Astrocyte of the spinal cord (primary cell): ENCODE measurements at regions not wholly inside any gene's neighbourhood (a gene's known extent, or its start where the extent isn't known, plus 50 kb on each side); places are given as distances from the start of the nearest gene placed in this dataset.

ENCODE experiments used
- DNase-seq: peaks from one replicate; pipeline ENCODE4 v3.0.0; 2011; ENCODE audit warnings: low read depth, low spot score
- H3K4me3 ChIP-seq: 2 replicates; pipeline ENCODE4 v1.5.1; 2011; ENCODE audit warnings: low read depth, mild to moderate bottlenecking, low read length, moderate library complexity
- in situ Hi-C: cut with HindIII; loops from 2 replicates; pipeline ENCODE4 v1.10.0; 2017; ENCODE audit warnings: low sequenced_read_pairs
- TF ChIP-seq, protein P1 (sequence below): IDR thresholded peaks from 2 replicates; pipeline ENCODE4 v1.5.1; 2012; ENCODE audit warnings: low read depth, mild to moderate bottlenecking, low read length, inconsistent platforms

DNA sequence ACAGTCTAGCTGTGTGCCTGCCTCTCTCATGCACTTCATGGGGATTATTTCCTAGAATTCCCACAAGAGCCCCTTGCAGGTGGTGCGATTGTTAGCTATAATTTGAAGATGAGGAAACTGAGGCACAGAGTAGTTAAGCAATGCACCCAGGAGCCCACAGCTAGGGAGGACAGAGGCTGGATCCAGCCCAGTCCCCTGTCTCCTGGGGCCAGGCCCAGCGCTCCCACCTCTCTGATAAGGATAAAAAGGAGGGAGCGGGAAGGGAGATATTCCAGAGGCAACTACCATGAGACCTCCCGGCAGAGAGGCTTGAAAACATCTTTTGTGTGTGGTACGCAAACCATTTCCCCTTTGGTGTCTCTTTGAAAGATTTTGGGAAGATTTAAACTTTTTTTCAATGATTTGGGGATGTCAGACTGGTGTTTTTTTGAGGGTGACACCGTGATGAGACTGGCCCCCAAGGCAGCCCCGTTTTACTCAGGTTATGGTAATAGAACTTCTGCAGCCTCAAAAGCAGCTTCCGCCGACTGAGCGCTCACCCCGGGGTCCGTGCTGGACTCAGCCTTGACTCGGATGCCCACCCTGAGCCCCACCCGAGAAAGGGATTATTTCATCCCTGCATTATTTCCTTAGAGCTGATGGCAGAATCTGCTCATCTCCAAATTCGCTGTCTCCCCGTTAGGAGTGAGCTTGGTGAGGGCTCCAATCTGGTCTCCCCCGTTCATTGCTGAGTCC is 144.7 kb upstream of the IER5L start:
- DNase-seq, result no peak
- in situ Hi-C loops, result no loop called here
- TF ChIP-seq, protein P1, sequence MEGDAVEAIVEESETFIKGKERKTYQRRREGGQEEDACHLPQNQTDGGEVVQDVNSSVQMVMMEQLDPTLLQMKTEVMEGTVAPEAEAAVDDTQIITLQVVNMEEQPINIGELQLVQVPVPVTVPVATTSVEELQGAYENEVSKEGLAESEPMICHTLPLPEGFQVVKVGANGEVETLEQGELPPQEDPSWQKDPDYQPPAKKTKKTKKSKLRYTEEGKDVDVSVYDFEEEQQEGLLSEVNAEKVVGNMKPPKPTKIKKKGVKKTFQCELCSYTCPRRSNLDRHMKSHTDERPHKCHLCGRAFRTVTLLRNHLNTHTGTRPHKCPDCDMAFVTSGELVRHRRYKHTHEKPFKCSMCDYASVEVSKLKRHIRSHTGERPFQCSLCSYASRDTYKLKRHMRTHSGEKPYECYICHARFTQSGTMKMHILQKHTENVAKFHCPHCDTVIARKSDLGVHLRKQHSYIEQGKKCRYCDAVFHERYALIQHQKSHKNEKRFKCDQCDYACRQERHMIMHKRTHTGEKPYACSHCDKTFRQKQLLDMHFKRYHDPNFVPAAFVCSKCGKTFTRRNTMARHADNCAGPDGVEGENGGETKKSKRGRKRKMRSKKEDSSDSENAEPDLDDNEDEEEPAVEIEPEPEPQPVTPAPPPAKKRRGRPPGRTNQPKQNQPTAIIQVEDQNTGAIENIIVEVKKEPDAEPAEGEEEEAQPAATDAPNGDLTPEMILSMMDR, result no peak
- no peak overlapping the region for H3K4me3 ChIP-seq

DNA sequence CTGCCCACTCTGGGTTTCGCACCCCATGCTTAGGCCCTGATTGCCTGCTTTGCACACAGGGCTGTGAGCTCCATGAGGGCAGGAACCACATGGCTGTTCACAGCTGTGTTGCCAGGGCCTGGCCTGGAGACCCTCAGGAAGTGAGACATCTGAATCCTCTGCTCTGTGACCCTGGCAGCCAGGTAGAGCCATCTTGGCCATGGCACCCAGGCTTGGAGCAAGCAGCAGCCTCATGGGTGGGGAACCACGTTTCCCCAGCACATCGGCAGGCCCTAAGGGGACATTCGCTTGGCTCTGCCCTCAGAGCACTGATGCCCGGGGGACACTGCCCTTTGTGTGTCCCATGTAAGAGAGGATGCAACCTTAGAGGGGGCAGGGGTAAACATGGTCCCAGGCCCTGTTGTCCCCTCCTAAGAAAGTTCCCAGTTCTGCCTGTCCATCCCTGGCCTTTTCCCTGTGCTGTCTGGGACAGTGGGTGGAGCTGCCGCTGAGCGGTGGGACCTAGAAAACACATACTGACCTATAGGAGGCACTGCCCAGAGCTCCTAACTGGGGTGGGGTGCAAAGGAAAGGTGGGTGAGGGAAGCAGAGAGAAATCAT is 144.1 kb upstream of the IER5L start:
- TF ChIP-seq, protein P1, result no peak
- DNase-seq, result no peak
- no peak overlapping the region for H3K4me3 ChIP-seq
- in situ Hi-C loops, result no loop called here

DNA sequence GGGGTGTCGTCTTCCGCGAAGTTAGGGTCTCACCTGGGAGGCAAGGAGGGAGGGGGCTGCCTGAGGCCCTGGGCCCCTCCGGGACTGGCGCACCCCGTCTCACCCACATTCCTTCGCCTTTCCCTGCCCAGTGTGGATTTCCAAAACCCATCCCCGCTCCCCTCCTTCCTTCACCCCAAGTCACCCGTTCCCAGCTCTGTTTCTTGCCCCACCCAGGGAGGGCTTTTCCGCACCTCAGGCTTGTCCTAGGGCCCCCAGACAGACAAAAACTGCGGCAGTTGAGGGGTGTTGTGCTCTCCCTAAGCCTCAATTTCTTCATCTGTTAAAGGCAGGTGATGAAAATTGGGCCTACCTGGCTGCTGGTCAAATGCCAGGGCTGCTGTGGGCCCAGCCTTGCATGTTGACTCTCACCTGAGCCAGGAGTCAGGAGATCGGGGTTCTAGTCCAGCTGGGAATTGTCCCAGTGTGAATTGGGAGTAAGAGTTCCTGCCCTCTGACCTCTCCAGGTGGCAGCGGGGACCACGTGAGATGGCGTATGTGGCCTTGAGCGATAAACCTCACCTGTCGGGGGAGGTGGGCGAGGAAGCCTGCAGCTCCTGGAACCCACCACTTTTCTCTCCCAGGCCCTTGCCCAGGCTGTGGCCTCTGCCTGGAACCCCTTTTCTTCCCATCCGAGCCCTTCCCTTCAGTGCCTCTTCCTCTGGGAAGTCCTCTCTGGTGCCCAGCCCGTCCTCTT is 143.4 kb upstream of the IER5L start:
- H3K4me3 ChIP-seq, result no peak overlapping the region
- TF ChIP-seq, protein P1, result no peak
- in situ Hi-C loops, result no loop called here
- no peak for DNase-seq

DNA sequence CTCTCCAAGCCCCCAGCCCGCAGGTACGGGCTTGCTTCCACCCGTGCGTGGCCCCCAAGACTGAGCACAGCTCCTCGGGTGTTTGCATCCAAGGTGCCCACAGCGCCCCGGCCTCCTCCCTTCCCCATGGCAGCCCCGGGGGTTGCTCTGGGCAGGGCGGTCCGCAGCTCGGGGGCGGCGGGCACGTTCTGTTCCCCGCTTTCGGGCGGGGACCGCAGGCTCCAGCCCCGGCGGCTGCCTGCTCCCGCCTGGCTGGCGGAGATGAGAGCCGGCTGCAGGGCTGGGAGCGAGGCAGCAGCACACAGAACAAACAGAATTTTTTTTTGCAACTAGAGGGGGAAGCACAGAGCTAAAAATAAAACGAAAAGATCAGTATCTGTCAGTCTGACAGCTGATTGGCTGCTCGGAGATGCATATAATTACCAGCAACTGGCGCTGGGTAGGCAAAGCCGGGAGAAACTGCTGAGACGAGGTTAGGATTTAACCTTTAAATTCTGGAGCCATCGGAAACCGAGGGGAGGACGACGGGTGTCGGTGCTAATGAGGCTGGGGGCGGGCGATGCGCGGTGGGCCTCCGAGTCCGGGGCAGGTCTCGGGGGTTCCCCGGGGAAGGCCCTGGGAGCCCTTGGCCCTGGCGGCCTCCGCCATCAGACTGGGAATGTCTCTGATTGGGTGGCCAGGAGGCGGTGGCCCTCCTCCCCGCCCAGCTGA is 142.7 kb upstream of the IER5L start:
- TF ChIP-seq, protein P1, result no peak
- in situ Hi-C loops, result no loop called here
- peak; percentile 76 for DNase-seq
- no peak overlapping the region for H3K4me3 ChIP-seq

DNA sequence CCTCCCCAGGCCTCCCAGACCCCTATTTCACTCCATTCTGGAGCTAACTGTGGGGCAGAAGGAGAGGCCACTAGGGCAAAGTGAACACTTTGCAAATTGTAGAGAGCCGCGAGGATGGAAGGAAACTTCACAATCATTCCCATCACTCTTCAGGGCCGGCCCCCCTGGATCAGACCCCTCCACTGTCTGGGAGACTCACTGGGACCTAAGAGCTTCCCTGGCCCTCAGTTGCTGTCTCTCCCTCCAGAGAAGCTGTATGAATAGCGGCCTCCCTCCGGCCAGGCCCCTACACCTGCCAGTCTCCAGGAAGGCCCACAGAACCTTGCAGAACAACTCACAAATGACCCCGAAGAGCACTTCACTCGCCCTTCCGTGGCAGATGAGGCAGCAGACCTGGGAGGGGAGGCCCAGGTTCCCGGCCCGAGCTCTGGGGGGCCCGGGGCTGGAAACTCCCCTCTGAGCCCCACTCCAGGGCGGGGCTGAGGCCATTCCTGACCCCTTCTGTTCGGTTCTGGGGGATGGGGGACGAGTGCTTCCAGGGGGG is 141.9 kb upstream of the IER5L start:
- in situ Hi-C loops, result no loop called here
- no peak for DNase-seq
- no peak overlapping the region for H3K4me3 ChIP-seq
- TF ChIP-seq, protein P1, result no peak
